H9 (cell line): ENCODE measurements at regions not wholly inside any gene's neighbourhood (a gene's known extent, or its start where the extent isn't known, plus 50 kb on each side); places are given as distances from the start of the nearest gene placed in this dataset.

Experiments used
- DNase-seq: peaks from one replicate; pipeline ENCODE4 v3.0.0-alpha.2; 2017
- H2AFZ ChIP-seq: one replicate; pipeline ENCODE4 v1.6.1; 2013; ENCODE audit warnings: mild to moderate bottlenecking, low read length, control low read depth, moderate library complexity
- H2AK5ac ChIP-seq: 2 replicates; pipeline ENCODE4 v1.6.1; 2013; ENCODE audit warnings: low read length, control low read depth, mixed read lengths; ENCODE audit not compliant: insufficient read length
- H2BK120ac ChIP-seq: one replicate; pipeline ENCODE4 v1.6.1; 2013; ENCODE audit warnings: low read depth, mild to moderate bottlenecking, low read length, control low read depth, inconsistent platforms; ENCODE audit not compliant: poor library complexity, severe bottlenecking
- H2BK12ac ChIP-seq: 2 replicates; pipeline ENCODE4 v1.6.1; 2013; ENCODE audit warnings: low read length, control low read depth, mixed read lengths, low read depth; ENCODE audit not compliant: insufficient read length
- H2BK15ac ChIP-seq: 2 replicates; pipeline ENCODE4 v1.6.1; 2013; ENCODE audit warnings: low read depth, low read length, control low read depth
- H2BK20ac ChIP-seq: one replicate; pipeline ENCODE4 v1.6.1; 2013; ENCODE audit warnings: low read depth, mild to moderate bottlenecking, low read length, control low read depth, inconsistent platforms; ENCODE audit not compliant: poor library complexity, severe bottlenecking
- H2BK5ac ChIP-seq: 2 replicates; pipeline ENCODE4 v1.6.1; 2013; ENCODE audit warnings: low read length, control low read depth, mixed read lengths; ENCODE audit not compliant: insufficient read length
- H3K14ac ChIP-seq: 2 replicates; pipeline ENCODE4 v1.6.1; 2013; ENCODE audit warnings: low read length, control low read depth; ENCODE audit not compliant: insufficient read depth
- H3K18ac ChIP-seq: 2 replicates; pipeline ENCODE4 v1.6.1; 2013; ENCODE audit warnings: low read depth, mild to moderate bottlenecking, mixed read lengths, low read length, control low read depth; ENCODE audit not compliant: insufficient read length
- H3K23ac ChIP-seq: 2 replicates; pipeline ENCODE4 v1.6.1; 2013; ENCODE audit warnings: low read length, control low read depth, mixed read lengths, low read depth; ENCODE audit not compliant: insufficient read length
- H3K23me2 ChIP-seq: 2 replicates; pipeline ENCODE4 v1.6.1; 2013; ENCODE audit warnings: low read depth, mild to moderate bottlenecking, mixed read lengths, low read length, control low read depth; ENCODE audit not compliant: insufficient read length, poor library complexity, severe bottlenecking
- H3K27ac ChIP-seq: 2 replicates; pipeline ENCODE4 v1.5.1; 2013; ENCODE audit warnings: low read length, control low read depth, mixed read lengths, low read depth; ENCODE audit not compliant: insufficient read length
- H3K27me3 ChIP-seq: 2 replicates; pipeline ENCODE4 v1.6.1; 2013; ENCODE audit warnings: low read length, control low read depth, inconsistent platforms; ENCODE audit not compliant: insufficient read depth
- H3K4ac ChIP-seq: 2 replicates; pipeline ENCODE4 v1.6.1; 2013; ENCODE audit warnings: low read depth, mild to moderate bottlenecking, control low read depth, inconsistent platforms, low read length, moderate library complexity
- H3K4me1 ChIP-seq: 2 replicates; pipeline ENCODE4 v1.6.1; 2013; ENCODE audit warnings: low read length, control low read depth, inconsistent platforms; ENCODE audit not compliant: insufficient read depth
- H3K4me2 ChIP-seq: 2 replicates; pipeline ENCODE4 v1.6.1; 2013; ENCODE audit warnings: low read length, control low read depth, mixed read lengths; ENCODE audit not compliant: insufficient read length, insufficient read depth
- H3K56ac ChIP-seq: 2 replicates; pipeline ENCODE4 v1.6.1; 2013; ENCODE audit warnings: low read depth, mild to moderate bottlenecking, mixed read lengths, low read length, control low read depth; ENCODE audit not compliant: insufficient read length
- H3K79me1 ChIP-seq: 2 replicates; pipeline ENCODE4 v1.6.1; 2013; ENCODE audit warnings: low read depth, mild to moderate bottlenecking, moderate library complexity, low read length, control low read depth, inconsistent platforms; ENCODE audit not compliant: insufficient read depth, poor library complexity, severe bottlenecking
- H3K79me2 ChIP-seq: 2 replicates; pipeline ENCODE4 v1.6.1; 2013; ENCODE audit warnings: low read length, control low read depth, inconsistent platforms; ENCODE audit not compliant: insufficient read depth
- H3K9ac ChIP-seq: 2 replicates; pipeline ENCODE4 v1.6.1; 2013; ENCODE audit warnings: low read length, control low read depth, mixed read lengths; ENCODE audit not compliant: insufficient read length; ENCODE audit errors: extremely low read depth
- H3K9me3 ChIP-seq: one replicate; pipeline ENCODE4 v1.6.1; 2013; ENCODE audit warnings: low read depth, low read length, inconsistent platforms; ENCODE audit not compliant: control insufficient read depth
- H3T11ph ChIP-seq: one replicate; pipeline ENCODE4 v1.6.1; 2013; ENCODE audit warnings: mild to moderate bottlenecking, low read length, control low read depth, inconsistent platforms
- H4K20me1 ChIP-seq: one replicate; pipeline ENCODE4 v1.6.1; 2013; ENCODE audit not compliant: control insufficient read depth, insufficient read length, insufficient read depth
- H4K5ac ChIP-seq: 2 replicates; pipeline ENCODE4 v1.6.1; 2013; ENCODE audit warnings: low read depth, mild to moderate bottlenecking, mixed read lengths, low read length, control low read depth; ENCODE audit not compliant: insufficient read length
- H4K8ac ChIP-seq: replicated peaks from 2 replicates; pipeline ENCODE4 v1.6.1; 2013; ENCODE audit warnings: low read length, control low read depth, mixed read lengths, low read depth; ENCODE audit not compliant: insufficient read length
- H4K91ac ChIP-seq: 2 replicates; pipeline ENCODE4 v1.6.1; 2013; ENCODE audit warnings: low read depth, mild to moderate bottlenecking, moderate library complexity, mixed read lengths, low read length, control low read depth; ENCODE audit not compliant: insufficient read length
- H3K27ac Mint-ChIP-seq, 3 experiments: 2 replicates in 2 of 3; 3 replicates in 1 of 3; pipeline ENCODE4 v1.8.0; 2020 to 2021; ENCODE audit warnings: mixed read lengths in 3 of 3, mild to moderate bottlenecking in 1 of 3, moderate library complexity in 1 of 3
- H3K27me3 Mint-ChIP-seq: 2 replicates; pipeline ENCODE4 v1.8.0; 2021; ENCODE audit warnings: low read depth, mild to moderate bottlenecking, moderate library complexity, mixed read lengths
- H3K36me3 Mint-ChIP-seq, 3 experiments: 2 replicates in 2 of 3; 3 replicates in 1 of 3; pipeline ENCODE4 v1.8.0; 2020 to 2021; ENCODE audit warnings: low read depth in 3 of 3, mixed read lengths in 3 of 3; ENCODE audit not compliant: insufficient read depth in 1 of 3
- H3K4me1 Mint-ChIP-seq, 2 experiments: 2 replicates each; pipeline ENCODE4 v1.8.0; 2020; ENCODE audit warnings: mixed read lengths in 2 of 2
- H3K4me3 Mint-ChIP-seq, 2 experiments: 2 replicates in 1 of 2; 3 replicates in 1 of 2; pipeline ENCODE4 v1.8.0; 2020 to 2021; ENCODE audit warnings: mild to moderate bottlenecking in 2 of 2, mixed read lengths in 2 of 2, moderate library complexity in 1 of 2
- H3K9me3 Mint-ChIP-seq, 2 experiments: 2 replicates in 1 of 2; 3 replicates in 1 of 2; pipeline ENCODE4 v1.8.0; 2020; ENCODE audit warnings: mild to moderate bottlenecking in 2 of 2, mixed read lengths in 2 of 2, moderate library complexity in 1 of 2
- CTCF ChIP-seq: fragments of 200-600 bp; sonication (generic); conservative IDR thresholded peaks from 3 replicates; pipeline ENCODE4 v1.8.0; 2021; ENCODE audit warnings: antibody characterized with exemption, mild to moderate bottlenecking
- WGBS: extraction: QIAGEN DNeasy Blood & Tissue Kit; methylation state at CpG from one replicate; pipeline ENCODE4 v1.1.7; 2013; ENCODE audit warnings: missing lambda C conversion rate, low lambda C conversion rate, mixed read lengths; ENCODE audit not compliant: insufficient read length; ENCODE audit errors: extremely low coverage; 5-methylcytosine and 5-hydroxymethylcytosine counted together

- H3K9ac ChIP-seq = no peak overlapping the region
- Mint-ChIP-seq H3K27me3 (no peaks in the 10 kb centered on the region; the same call in 1 of the 2 replicates), H3K36me3 (peaks cover 0 to 6% (median 0%) of the 10 kb centered on the region in 3 experiments; a peak in 1 of 7 replicates), H3K4me1 (no peaks in the 10 kb centered on the region), H3K9me3 (no peaks in the 10 kb centered on the region; a peak in 1 of 5 replicates), H3K27ac (no peak overlapping the region), H3K4me3 (no peak overlapping the region)
- H3T11ph ChIP-seq = no peak overlapping the region
- H3K56ac ChIP-seq = no peak overlapping the region
- no peak overlapping the region for H3K14ac ChIP-seq
- no peak for TF ChIP-seq CTCF
- no peaks in the 10 kb centered on the region for H3K9me3 ChIP-seq
- no peaks in the 10 kb centered on the region for H4K20me1 ChIP-seq
- no peaks in the 10 kb centered on the region for H3K4me1 ChIP-seq
- no peak overlapping the region for H2BK5ac ChIP-seq
- no peak overlapping the region for H3K4me2 ChIP-seq
- H3K79me1 ChIP-seq = no peaks in the 10 kb centered on the region
- H2AFZ ChIP-seq = no peak overlapping the region
- H3K18ac ChIP-seq = no peak overlapping the region
- H3K79me2 ChIP-seq = no peaks in the 10 kb centered on the region
- DNase-seq = no peak
- H3K27ac ChIP-seq = no peak overlapping the region
- H3K27me3 ChIP-seq = no peaks in the 10 kb centered on the region
- WGBS = no CpG with 5 or more reads among the region's 3 CpGs
- H2BK12ac ChIP-seq = no peak overlapping the region
- H2BK120ac ChIP-seq = no peak overlapping the region
- no peak overlapping the region for H2AK5ac ChIP-seq
- H4K8ac ChIP-seq = no peak overlapping the region
- H3K23ac ChIP-seq = no peak overlapping the region
- H3K4ac ChIP-seq = no peak overlapping the region
- H4K5ac ChIP-seq = no peak overlapping the region
- H2BK20ac ChIP-seq = no peak overlapping the region
- H3K23me2 ChIP-seq = no peaks in the 10 kb centered on the region
- H2BK15ac ChIP-seq = no peak overlapping the region
- H4K91ac ChIP-seq = no peak overlapping the region
These were observed 146.0 kb upstream of the ZWINT start for GRCh38 chr10:56507033-56507432.
